ENCODE measurements at regions not wholly inside any gene's neighbourhood (a gene's known extent, or its start where the extent isn't known, plus 50 kb on each side); places are given as distances from the start of the nearest gene placed in this dataset.

- peak overlapping the region; percentile 50 for H3K4me3 ChIP-seq (ENCODE audit: low read length)
- ChIA-PET CTCF (interaction anchor here (0.6 to 7.0 kb wide), 33 partner anchors 8 to 447 kb away, joined by 3 to 73 read pairs (median 4); partner anchors contain the start of genes C6orf62 and RIPOR2), POLR2A (interaction anchor here (0.6 to 6.1 kb wide), 20 partner anchors 10 to 327 kb away, joined by 3 to 61 read pairs (median 5); no protein-coding TSS in a partner anchor)
- intact Hi-C loops (cut with micrococcal nuclease), result loop anchor here (1.0 to 5.0 kb wide), 7 partner anchors 8 to 150 kb away; no protein-coding TSS in a partner anchor
- ATAC-seq (peak; percentile 97), DNase-seq (peak; percentile 47 to 79 (median 69))
- Mint-ChIP-seq H3K27me3 (no peaks in the 10 kb centered on the region), H3K4me1 (peaks cover 27 to 57% (median 48%) of the 10 kb centered on the region in 7 donors), H3K9me3 (no peaks in the 10 kb centered on the region), H3K27ac (peak overlapping the region; percentile 60 to 87 (median 83)), H3K4me3 (peak overlapping the region; percentile 63 to 84 (median 81)), H3K36me3 (peaks cover 0 to 7% (median 0%) of the 10 kb centered on the region in 5 donors)
- H3K4me1 ChIP-seq (ENCODE audit: control insufficient read depth in 2 of 2, insufficient read depth in 2 of 2, low read length in 2 of 2), result peaks cover 22 to 30% of the 10 kb centered on the region in 2 donors
- H3K27ac ChIP-seq (ENCODE audit: low read depth, low read length), result peak overlapping the region; percentile 50
- no peaks in the 10 kb centered on the region for H3K9me3 ChIP-seq (ENCODE audit: control insufficient read depth in 2 of 3, low read length in 3 of 3)
- H3K27me3 ChIP-seq (ENCODE audit: control insufficient read depth in 2 of 2, insufficient read depth in 2 of 2, low read length in 2 of 2), result no peaks in the 10 kb centered on the region
- peaks cover 0 to 4% (median 0%) of the 10 kb centered on the region in 3 experiments for H3K36me3 ChIP-seq (ENCODE audit: control insufficient read depth in 2 of 3, insufficient read depth in 3 of 3, low read length in 3 of 3)
Observed at GRCh38 chr6:25027221-25027916, 91.6 kb upstream of the RIPOR2 start.

DNA sequence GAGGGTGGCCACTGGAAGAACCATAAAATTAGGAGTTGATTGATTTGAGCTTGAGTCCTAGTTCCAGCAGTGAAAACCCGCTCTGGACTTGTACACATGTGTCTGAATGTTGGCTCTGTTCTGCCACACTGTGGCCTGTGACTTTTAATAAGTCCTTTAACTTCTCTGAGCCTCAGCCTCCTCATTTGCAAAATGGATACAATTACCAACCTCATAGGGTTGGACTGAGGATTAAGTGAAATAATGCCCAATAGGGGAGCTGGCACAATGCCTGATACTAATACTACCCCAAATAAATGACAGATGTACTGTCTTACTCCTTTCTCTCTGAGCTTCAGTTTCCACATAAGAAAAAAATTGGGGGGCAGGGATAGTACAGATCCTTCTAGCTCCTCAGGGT, 92.6 kb upstream of the RIPOR2 start:
- peaks cover 22 to 30% of the 10 kb centered on the region in 2 donors for H3K4me1 ChIP-seq (ENCODE audit: control insufficient read depth in 2 of 2, insufficient read depth in 2 of 2, low read length in 2 of 2)
- Mint-ChIP-seq H3K4me1 (peaks cover 32 to 62% (median 54%) of the 10 kb centered on the region in 7 donors), H3K4me3 (peak overlapping the region in 2 of 10 donors; percentile 37 to 84), H3K27me3 (no peaks in the 10 kb centered on the region), H3K9me3 (no peaks in the 10 kb centered on the region), H3K36me3 (peaks cover 0 to 7% (median 0%) of the 10 kb centered on the region in 5 donors), H3K27ac (peak overlapping the region in 4 of 9 donors; percentile 12 to 60 (median 48))
- no peak for DNase-seq
- intact Hi-C loops (cut with micrococcal nuclease), result loop anchor here in 1 of 2 donors (5.0 kb wide), 2 partner anchors 109 to 149 kb away; no protein-coding TSS in a partner anchor
- ChIA-PET POLR2A (interaction anchor here (0.5 to 6.1 kb wide), 7 partner anchors 9 to 49 kb away, joined by 3 to 61 read pairs (median 5); no protein-coding TSS in a partner anchor), CTCF (interaction anchor here (0.6 to 7.0 kb wide), 11 partner anchors 10 to 446 kb away, joined by 3 to 73 read pairs (median 7); no protein-coding TSS in a partner anchor)
- H3K27ac ChIP-seq (ENCODE audit: low read depth, low read length), result no peak overlapping the region
- no peak overlapping the region for H3K4me3 ChIP-seq (ENCODE audit: low read length)
- H3K9me3 ChIP-seq (ENCODE audit: control insufficient read depth in 2 of 3, low read length in 3 of 3), result no peaks in the 10 kb centered on the region
- H3K36me3 ChIP-seq (ENCODE audit: control insufficient read depth in 2 of 3, insufficient read depth in 3 of 3, low read length in 3 of 3), result peaks cover 0 to 4% (median 0%) of the 10 kb centered on the region in 3 experiments
- ATAC-seq, result no peak
- H3K27me3 ChIP-seq (ENCODE audit: control insufficient read depth in 2 of 2, insufficient read depth in 2 of 2, low read length in 2 of 2), result no peaks in the 10 kb centered on the region

DNA sequence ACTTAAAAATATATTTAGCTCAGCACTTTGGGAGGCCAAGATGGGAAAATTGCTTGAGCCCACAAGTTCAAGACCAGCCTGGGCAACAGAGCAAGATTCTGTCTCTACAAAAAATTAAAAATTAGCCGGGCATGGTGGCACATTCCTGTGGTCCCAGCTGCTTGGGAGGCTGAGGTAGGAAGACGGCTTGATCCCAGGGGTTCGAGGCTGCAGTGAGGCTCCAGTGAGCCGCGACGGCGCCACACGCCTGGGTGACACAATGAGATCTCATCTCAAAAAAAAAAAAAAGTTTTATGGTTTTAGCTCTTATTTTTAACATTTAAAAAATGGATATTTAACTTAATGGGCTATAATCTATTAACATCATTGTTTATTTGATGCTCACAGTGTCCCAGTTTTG, 97.2 kb upstream of the RIPOR2 start:
- Mint-ChIP-seq H3K4me3 (no peak overlapping the region), H3K27ac (peak overlapping the region in 2 of 9 donors; percentile 21 to 71), H3K4me1 (peaks cover 35 to 65% (median 55%) of the 10 kb centered on the region in 7 donors), H3K9me3 (no peaks in the 10 kb centered on the region), H3K36me3 (peaks cover 0 to 6% (median 0%) of the 10 kb centered on the region in 5 donors), H3K27me3 (no peaks in the 10 kb centered on the region)
- Histone ChIP-seq H3K27me3 (ENCODE audit: control insufficient read depth in 2 of 2, insufficient read depth in 2 of 2, low read length in 2 of 2) (no peaks in the 10 kb centered on the region), H3K4me3 (ENCODE audit: low read length) (no peak overlapping the region), H3K9me3 (ENCODE audit: control insufficient read depth in 2 of 3, low read length in 3 of 3) (no peaks in the 10 kb centered on the region), H3K4me1 (ENCODE audit: control insufficient read depth in 2 of 2, insufficient read depth in 2 of 2, low read length in 2 of 2) (peaks cover 17 to 22% of the 10 kb centered on the region in 2 donors), H3K27ac (ENCODE audit: low read depth, low read length) (no peak overlapping the region), H3K36me3 (ENCODE audit: control insufficient read depth in 2 of 3, insufficient read depth in 3 of 3, low read length in 3 of 3) (peaks cover 0 to 4% (median 0%) of the 10 kb centered on the region in 3 experiments)
- ChIA-PET POLR2A (interaction anchor here (0.6 to 1.8 kb wide), 7 partner anchors 9 to 337 kb away, joined by 3 to 5 read pairs (median 3); no protein-coding TSS in a partner anchor), CTCF (interaction anchor here (0.6 to 1.0 kb wide), 4 partner anchors 35 to 352 kb away, joined by 3 to 6 read pairs (median 4); no protein-coding TSS in a partner anchor)
- intact Hi-C loops (cut with micrococcal nuclease), result no loop called here
- ATAC-seq (no peak), DNase-seq (no peak)

DNA sequence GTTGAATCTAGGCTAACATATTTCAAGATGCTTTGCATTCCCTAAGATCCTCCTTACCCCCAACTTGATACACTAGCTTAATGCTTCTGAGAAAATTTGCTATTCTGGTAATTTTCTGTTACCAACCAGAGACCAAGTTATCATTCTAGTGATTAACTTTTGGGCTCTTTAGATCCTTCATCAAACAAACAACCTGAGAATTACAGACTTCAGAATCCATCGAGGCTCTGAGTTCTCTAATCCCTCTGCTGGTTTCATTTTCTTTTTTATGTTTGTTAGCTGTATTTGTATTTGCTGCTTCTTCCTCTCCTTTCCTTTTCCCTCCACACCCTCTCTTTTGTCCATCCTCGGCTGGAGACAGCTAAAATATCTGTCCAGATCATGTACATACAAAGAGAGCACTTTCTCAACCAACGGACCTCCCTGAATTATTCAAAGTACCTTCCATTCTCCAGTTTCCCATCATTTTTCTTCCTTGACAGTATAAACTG, 98.7 kb upstream of the RIPOR2 start:
- no peaks in the 10 kb centered on the region for H3K9me3 Mint-ChIP-seq
- no peaks in the 10 kb centered on the region for H3K27me3 Mint-ChIP-seq
- ATAC-seq (peak; percentile 31), DNase-seq (no peak)
- CTCF ChIA-PET, result interaction anchor here (1.2 to 3.1 kb wide), 2 partner anchors 8 to 17 kb away, joined by 4 to 20 read pairs; no protein-coding TSS in a partner anchor
- intact Hi-C loops (cut with micrococcal nuclease), result loop anchor here in 1 of 2 donors (2.0 kb wide), 1 partner anchor 22 kb away; no protein-coding TSS in a partner anchor
- peak overlapping the region; percentile 33 for H3K27ac ChIP-seq (ENCODE audit: low read depth, low read length)
- POLR2A ChIA-PET, result interaction anchor here (0.9 to 1.9 kb wide), 4 partner anchors 14 to 368 kb away, joined by 3 to 7 read pairs (median 4); partner anchors contain the start of genes ACOT13 and TDP2
- peaks cover 29 to 34% of the 10 kb centered on the region in 2 donors for H3K4me1 ChIP-seq (ENCODE audit: control insufficient read depth in 2 of 2, insufficient read depth in 2 of 2, low read length in 2 of 2)
- H3K27ac Mint-ChIP-seq, result peak overlapping the region; percentile 47 to 93 (median 82)
- peaks cover 0 to 10% (median 0%) of the 10 kb centered on the region in 5 donors for H3K36me3 Mint-ChIP-seq
- H3K9me3 ChIP-seq (ENCODE audit: control insufficient read depth in 2 of 3, low read length in 3 of 3), result no peaks in the 10 kb centered on the region
- H3K4me3 ChIP-seq (ENCODE audit: low read length), result peak overlapping the region; percentile 56
- H3K36me3 ChIP-seq (ENCODE audit: control insufficient read depth in 2 of 3, insufficient read depth in 3 of 3, low read length in 3 of 3), result peaks cover 0 to 4% (median 0%) of the 10 kb centered on the region in 3 experiments
- peak overlapping the region; percentile 54 to 92 (median 83) for H3K4me3 Mint-ChIP-seq
- H3K4me1 Mint-ChIP-seq, result peaks cover 43 to 73% (median 62%) of the 10 kb centered on the region in 7 donors
- no peaks in the 10 kb centered on the region for H3K27me3 ChIP-seq (ENCODE audit: control insufficient read depth in 2 of 2, insufficient read depth in 2 of 2, low read length in 2 of 2)

DNA sequence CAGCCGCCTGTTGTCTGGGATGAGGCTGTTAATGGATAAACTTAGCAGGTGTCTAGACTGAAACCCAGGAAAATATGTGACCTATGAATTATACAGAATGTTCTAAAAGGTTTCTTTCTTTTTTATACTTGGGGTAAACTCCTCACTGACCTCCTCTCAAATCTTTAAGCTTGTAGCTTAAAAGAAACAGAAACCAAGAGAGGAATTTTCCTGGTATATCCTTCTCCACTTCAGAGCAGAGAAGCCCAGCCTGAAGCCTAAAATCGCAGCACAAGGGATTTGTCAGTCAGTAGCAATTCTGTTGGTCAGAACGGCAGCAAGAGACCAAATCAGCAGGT, 99.4 kb upstream of the RIPOR2 start:
- Histone ChIP-seq H3K27me3 (ENCODE audit: control insufficient read depth in 2 of 2, insufficient read depth in 2 of 2, low read length in 2 of 2) (no peaks in the 10 kb centered on the region), H3K4me1 (ENCODE audit: control insufficient read depth in 2 of 2, insufficient read depth in 2 of 2, low read length in 2 of 2) (peaks cover 33 to 41% of the 10 kb centered on the region in 2 donors), H3K36me3 (ENCODE audit: control insufficient read depth in 2 of 3, insufficient read depth in 3 of 3, low read length in 3 of 3) (peaks cover 0 to 4% (median 0%) of the 10 kb centered on the region in 3 experiments), H3K4me3 (ENCODE audit: low read length) (peak overlapping the region; percentile 56), H3K27ac (ENCODE audit: low read depth, low read length) (peak overlapping the region; percentile 54), H3K9me3 (ENCODE audit: control insufficient read depth in 2 of 3, low read length in 3 of 3) (no peaks in the 10 kb centered on the region)
- ChIA-PET CTCF (interaction anchor here (0.7 to 3.1 kb wide), 4 partner anchors 9 to 36 kb away, joined by 4 to 20 read pairs (median 4); no protein-coding TSS in a partner anchor), POLR2A (interaction anchor here (0.9 to 5.4 kb wide), 8 partner anchors 8 to 369 kb away, joined by 3 to 61 read pairs (median 4); partner anchors contain the start of genes ACOT13 and TDP2)
- no peaks in the 10 kb centered on the region for H3K9me3 Mint-ChIP-seq
- H3K27me3 Mint-ChIP-seq, result no peaks in the 10 kb centered on the region
- H3K4me3 Mint-ChIP-seq, result peak overlapping the region; percentile 73 to 92 (median 83)
- ATAC-seq (no peak), DNase-seq (no peak)
- H3K27ac Mint-ChIP-seq, result peak overlapping the region; percentile 71 to 93 (median 83)
- H3K36me3 Mint-ChIP-seq, result peaks cover 0 to 8% (median 0%) of the 10 kb centered on the region in 5 donors
- intact Hi-C loops (cut with micrococcal nuclease), result loop anchor here (1.0 to 2.0 kb wide), 2 partner anchors 8 to 22 kb away; no protein-coding TSS in a partner anchor
- H3K4me1 Mint-ChIP-seq, result peaks cover 45 to 70% (median 63%) of the 10 kb centered on the region in 7 donors
